Non-pigmented ciliary epithelial cell (primary cell): ENCODE measurements at regions not wholly inside any gene's neighbourhood (a gene's known extent, or its start where the extent isn't known, plus 50 kb on each side); places are given as distances from the start of the nearest gene placed in this dataset.
A peak's percentile ranks its signal among the peaks of the same experiment; 100 is the strongest.
"Not testable (repeated sequence)": the region's sequence is repeated elsewhere in the genome, so short reads cannot be mapped to it uniquely, and the experiment has no call there.

Source experiments
- DNase-seq: peaks from one replicate; pipeline ENCODE4 v3.0.0-alpha.2; 2010; ENCODE audit warnings: low read depth

DNA sequence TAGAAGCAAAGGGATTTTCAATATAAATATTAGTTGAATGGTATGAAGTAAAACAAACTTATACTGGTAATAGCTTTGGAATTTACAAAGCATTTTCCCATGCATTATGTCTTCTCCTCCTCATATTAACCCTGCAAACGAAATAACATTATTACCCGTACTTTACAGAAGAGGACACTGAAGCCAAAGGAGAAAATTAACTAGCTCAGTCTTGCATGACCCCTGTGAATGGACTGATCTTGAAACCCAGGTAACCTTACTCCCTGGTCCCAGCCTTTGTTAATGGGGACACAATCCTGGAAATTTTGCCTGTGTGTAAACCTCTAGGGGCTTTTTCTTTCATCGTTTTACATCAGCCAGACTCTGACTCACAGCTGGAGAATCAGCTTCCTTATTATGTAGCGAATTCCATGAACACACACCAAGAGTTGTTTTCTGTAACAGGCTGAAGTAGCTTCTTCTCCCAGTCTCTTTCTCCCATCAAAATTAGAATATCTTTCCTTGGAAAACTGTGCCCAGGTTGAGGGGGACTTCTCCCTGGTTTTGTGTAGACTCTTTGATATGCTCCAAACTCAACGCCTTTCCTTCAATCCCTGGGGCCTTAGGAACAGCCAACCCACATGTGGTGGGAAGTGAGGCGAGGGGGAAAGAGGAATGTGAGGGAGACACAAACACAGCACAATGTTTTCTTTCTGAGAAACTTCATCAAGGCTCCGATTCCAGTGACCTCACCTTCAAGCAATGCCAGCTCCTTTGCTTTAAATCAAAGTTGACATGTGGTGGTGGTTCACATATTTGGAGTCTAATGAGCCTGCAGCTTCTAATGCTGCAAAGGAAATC is 480.9 kb upstream of the PAPPA start:
- peak; percentile 96 for DNase-seq

DNA sequence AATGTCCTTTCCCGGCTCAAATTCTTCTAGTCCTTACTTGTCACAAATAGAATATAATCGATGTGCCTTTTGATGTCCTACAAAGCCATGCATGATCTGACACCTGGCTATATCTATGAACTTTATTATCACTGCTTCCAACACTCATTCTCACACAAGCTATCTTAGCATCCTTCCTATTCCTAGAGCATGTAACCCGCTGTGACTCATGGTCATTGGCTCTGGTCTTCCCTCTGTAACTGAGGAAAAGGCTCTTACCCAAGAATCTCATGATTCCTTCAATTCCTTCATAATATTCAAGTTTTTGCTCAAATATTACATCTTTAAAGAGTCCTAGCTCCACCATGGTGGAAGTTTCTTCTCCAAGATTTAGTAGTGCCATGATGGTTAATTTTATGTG is 480.0 kb upstream of the PAPPA start:
- DNase-seq, result no peak

DNA sequence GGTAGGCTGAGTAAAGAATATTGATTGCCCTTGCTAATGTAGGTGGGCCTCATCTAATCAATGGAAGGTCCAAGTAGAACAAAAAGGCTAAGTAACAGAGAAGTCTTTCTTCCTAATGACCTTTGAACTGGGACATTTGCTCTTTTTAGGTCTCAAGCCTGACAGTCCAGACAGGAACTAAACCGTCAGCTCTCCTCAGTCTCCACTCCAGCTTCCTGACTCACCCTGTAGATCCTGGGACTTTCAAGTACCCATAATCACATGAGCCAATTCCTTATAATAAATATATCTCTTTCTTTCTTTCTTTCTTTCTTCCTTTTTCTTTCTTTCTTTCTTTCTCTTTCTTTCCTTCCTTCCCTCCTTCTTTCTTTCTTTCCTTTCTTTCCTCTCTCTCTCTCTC is 479.5 kb upstream of the PAPPA start:
- no peak for DNase-seq

DNA sequence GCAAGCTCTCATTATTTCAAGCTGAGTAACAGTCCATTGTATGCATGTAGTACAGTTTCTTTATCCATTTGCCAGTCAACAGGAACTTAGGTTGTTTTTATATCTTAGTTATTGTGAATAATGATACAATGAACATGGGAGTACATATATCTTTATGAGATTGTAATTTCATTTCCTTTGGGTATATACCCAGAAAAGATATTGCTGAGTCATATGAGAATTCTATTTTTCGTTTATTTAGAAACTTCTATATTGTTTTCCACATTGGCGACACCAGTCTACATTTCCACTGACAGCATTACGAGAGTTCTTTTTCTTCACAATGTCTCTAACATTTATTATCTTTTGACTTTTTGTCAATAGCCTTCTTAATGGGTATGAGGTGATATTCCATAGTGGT is 477.8 kb upstream of the PAPPA start:
- no peak for DNase-seq

DNA sequence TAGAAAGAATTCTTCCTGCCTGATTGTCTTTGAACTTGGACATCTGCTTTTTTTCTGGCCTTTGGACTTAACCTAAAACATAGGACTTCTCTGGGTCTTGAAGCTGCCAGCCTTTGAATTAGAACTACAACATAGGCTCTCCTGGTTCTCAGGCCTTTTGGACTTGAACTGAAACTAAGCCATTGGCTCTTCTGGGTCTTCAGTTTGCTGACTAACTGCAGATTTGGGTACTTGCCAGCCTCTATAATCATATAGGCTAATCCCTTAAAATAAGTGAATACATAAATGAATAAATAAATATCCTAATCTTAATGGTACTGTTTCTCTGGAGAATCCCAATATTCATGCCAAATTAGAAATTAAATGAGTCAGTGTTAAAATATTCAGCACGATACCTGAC is 473.4 kb upstream of the PAPPA start:
- no peak for DNase-seq

DNA sequence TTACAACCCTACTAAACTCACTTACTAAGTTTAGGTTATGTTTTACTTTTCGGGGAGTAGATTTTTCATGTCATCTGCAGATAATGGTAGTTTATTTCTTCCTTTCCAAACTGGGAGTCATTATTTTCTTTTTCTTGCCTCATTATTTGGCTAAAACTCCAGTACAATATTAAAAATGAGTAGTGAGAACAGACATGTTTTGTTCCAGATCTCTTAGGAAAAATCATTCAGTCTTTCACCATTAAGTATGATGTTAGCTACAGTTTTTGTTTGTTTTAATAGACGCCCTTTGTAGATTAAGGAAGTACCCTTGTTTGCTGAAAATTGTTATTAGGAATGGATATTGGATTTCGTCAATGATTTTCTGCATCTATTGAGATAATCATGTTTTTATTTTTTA is 472.0 kb upstream of the PAPPA start:
- no peak for DNase-seq

DNA sequence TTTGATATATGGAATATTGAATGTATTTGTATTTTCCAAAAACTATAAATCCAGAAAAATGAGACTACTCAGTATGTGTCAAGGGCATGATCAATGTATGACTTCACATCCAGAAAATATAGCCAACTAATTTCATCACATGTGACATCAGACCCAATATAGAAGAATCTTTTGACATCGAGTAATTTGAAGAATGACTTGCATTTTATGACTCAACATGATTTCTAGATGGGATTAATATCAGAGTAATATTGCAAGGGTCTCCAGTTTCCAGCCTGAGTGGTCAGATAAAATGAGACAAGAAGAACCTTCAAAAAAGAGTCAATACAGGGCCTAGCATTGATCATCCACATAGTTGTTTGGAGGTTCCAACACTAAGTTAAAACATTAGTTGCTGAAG is 467.5 kb upstream of the PAPPA start:
- DNase-seq, result no peak

DNA sequence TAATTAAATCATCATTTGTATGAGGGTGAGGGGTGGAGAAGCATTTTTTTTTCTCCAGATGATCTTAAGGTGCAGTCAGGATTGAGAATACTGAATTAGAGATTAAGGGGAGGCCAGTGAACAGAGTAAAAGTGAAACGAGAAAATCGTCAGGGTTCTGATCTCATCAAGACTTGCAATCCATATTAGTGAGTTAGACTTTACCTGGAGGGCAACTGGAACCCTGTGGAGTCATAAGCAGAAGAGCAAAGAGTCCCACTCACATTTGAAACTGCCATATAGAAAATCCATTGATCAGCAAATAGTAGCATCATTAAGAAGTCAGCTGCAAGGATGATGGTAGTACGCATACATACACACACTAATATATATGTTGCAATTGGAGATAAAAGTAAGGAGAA is 466.2 kb upstream of the PAPPA start:
- DNase-seq, result no peak

DNA sequence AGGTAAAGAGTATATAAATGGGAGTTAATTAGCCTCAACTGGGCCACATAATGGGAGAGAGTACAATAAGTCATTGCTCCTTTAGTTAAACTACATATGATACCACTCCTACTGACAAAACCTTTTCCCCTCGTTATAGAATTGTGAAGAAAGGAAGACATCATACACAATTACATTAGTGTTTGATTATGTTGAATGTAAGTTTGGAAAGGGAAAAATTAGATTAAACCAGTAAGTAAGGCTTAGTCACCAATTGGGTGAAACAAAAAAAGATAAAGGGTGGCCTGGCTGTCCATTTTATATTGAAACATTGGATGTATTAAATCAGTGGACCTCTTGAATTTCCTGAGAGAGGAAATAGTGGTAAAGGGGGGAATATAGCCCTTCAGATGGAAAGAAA is 464.3 kb upstream of the PAPPA start:
- DNase-seq, result no peak

DNA sequence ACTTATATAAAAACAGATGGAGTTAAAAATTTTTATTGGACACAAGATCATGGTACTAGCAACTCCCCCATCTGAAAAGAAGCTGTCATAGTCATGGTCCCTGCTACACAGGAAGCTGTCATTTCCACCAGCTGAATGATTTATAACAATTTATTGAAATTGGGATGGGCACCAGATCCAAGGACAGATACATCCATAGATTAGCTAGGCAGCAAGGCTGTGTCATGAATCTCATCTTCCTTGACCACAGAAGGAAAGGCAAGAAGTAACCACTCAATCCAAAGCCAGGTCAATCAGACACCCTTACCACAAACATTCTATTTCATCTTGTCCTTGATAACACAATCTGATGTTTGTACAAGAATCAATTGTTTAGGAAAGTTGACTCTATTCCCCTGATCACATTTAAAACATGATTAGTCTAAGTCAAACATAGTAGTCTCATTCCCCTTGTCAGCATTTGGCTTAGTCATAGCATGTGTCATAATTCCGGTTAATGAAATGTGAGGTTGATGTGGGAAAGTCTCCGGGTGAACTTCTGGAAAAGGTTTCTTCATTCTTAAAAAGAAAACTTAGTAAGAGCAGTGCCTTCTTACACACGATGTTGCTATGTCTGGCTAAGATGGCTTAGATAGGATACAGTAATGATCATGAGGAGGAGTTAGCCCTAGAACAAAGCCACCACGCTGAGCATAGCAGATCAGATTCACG is 462.6 kb upstream of the PAPPA start:
- DNase-seq, result peak; percentile 99

DNA sequence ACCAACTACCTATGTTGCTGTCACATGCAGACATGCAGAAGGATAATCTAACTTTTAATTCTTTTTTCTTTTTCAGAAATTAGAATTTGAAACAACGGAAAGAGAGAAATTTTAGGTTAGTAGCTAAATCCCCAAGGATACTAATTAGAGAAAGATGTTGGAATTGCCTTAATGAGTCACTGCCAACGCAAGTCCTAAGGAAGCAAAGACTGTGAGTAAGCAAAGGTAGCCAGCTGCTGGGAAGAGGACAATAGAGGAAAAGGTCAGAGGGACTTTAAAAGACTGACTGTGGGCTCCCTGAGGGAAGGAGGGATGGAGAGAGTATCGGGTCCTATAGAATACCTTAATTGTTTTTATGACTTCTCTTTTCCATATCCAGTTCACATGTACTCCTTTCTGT is 461.9 kb upstream of the PAPPA start:
- DNase-seq, result no peak

DNA sequence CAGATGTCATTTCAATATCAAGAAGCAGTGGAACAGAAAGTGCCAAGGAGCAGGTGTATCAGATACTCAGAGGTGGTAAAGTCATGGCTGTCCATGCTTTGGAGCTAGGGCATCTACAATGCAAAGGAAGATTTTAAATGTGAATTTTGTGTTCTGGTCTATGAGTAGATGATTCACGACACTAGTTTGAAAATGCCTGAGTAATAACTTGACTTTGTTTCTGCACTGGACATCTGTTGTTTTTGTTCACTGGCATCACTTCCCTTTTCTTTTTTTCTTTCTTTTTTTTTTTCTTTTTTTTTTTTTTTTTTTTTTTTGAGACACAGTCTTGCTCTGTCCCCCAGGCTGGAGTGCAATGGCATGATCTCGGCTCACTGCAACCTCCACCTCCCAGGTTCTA is 460.7 kb upstream of the PAPPA start:
- not testable (repeated sequence) for DNase-seq

DNA sequence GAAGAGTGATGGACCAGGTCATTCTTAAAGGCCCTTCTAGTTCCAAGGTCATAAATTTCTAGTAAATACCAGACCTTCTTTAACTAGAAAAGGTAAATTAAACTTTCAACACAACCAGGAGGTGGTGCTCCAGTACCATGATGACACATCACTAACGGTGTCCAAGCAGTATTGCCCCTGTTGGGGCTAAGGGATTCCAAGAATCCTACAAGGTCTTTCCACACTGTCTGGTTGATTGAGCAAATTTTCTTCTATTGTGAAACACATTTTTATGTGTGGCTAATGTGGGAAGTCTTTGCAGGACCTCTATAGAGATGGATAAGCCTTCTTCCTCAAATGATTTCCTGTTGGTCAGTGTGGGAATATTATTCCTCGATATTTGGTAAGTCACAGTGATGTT is 459.6 kb upstream of the PAPPA start:
- DNase-seq, result peak; percentile 93

DNA sequence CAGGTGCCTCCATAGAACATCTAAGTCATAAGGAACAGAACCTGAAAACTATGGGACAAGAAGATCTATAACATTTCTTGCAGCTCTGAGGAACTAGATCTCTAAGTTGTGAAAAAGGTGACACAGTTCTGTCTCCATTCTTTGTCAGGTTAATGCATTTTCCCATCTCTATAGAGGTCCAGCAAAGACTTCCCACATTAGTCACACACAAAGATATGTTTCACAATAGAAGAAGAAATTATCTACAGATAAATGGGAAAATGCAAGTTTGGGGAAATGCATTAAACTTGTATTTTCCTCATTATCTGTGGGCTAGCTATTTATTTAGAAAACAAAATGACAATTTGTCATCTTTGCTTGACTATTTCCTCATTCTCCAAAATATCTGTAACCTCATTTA is 458.6 kb upstream of the PAPPA start:
- DNase-seq, result no peak

DNA sequence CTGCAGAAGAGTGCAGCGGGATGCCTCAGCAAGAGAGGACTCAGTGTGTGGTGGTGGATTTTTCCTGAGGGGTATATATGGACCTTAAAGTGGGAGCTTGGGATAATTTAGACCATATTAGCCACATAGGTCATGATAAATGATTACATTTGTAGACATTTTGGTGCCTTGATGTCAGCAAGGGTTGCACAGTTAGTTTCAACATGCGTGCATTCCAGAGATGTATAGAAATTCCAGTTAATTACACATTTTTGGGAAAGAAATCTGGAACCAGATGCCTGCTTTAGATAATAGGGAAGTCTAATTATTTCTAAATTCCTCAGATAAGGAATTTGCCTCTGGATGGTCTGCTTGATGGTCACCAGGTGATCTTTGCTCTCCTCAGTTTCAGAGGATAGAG is 440.6 kb upstream of the PAPPA start:
- no peak for DNase-seq

DNA sequence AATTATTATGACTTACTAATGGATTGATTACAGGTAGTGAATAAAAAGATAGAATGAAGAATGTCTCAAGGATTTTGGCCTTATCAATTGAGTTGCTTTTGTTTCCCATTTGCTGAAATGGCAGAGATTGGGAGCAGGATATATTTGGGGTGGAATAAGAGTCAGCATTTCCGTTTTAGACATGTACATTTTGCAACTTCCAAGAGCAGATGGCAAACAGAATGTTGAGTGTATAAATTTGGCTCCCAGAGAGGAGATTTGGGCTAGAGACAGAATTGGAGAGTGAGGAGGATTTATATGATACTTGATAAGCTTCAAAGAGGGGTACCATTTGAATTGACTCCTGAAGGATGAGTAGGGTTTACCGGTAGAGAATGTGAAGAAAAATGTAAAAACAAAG is 437.9 kb upstream of the PAPPA start:
- DNase-seq, result no peak

DNA sequence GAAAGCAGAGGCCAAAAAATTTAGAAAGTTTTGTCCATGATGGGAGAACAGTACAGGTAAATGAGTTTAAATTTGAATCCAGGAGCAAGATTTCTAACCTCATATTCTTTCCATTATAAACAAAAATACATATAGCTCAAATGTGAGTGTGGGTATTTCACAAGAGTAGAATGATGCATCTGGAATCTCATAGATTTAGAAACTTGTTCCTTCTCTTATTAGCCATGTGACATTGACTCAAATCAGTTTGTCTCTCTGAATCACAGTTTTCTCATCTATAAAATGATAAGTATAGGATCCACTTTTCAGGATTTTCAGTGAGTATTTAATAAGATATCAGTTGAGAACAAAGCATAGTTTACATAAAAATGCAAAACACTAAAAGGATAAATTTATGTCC is 436.3 kb upstream of the PAPPA start:
- no peak for DNase-seq

DNA sequence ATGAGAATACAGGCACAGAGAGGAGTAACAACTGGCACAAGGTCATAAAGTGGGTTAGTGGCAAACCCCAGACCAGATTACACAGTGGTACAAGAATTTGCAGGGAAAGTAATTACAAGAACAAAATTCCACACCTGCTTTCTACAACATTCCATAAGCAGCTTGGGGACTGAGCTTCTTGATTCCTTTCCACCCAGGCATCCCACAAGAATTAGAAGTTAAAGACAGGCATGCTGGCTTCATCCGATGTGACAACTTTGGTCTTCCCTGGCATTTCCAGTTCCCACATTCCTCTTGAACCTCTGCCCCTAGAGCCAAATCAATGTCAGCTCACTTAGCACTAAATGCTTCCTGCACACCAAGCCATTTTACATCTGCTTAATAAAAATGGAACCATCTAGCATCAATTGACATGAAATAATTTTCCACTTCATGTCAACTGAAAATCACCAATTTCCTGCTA is 435.8 kb upstream of the PAPPA start:
- DNase-seq, result peak; percentile 71

DNA sequence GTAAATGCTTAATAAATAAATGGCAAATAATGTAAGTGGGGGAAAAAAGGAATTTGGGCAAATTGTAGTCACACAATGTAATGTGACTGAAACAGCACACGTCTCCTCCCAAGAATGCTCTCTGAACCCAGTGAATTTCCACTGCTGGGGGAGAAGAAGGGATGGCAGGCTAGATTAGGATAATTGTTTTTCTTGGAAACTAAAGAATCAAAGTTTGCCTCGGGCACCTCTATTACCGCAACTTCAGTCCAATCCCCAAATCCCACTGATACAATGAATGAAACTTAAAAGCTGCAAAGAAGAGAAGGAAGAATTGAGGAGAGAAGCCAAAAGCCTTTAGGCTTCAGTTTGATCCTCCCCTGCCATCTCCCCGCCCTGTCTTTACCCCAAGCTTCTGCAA is 423.2 kb upstream of the PAPPA start:
- no peak for DNase-seq

DNA sequence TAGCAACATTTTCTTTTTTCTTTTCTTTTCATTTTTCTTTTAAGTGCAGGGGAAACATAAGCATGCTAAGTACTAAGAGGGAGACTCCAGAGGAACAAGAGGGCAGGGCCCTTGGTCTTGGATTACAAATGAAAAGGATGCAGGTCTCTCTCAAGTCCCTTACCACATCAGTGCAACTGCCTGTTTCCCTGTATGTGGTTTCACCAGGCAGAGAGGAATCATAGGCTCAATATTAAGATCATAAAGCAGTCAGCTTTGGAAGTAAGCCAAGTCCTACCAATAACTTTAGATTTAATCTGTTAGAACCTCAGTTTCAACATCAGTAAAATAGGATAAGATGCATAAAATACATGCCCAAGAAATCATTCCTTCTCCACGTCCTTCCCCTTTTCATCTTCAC is 422.7 kb upstream of the PAPPA start:
- DNase-seq, result no peak

DNA sequence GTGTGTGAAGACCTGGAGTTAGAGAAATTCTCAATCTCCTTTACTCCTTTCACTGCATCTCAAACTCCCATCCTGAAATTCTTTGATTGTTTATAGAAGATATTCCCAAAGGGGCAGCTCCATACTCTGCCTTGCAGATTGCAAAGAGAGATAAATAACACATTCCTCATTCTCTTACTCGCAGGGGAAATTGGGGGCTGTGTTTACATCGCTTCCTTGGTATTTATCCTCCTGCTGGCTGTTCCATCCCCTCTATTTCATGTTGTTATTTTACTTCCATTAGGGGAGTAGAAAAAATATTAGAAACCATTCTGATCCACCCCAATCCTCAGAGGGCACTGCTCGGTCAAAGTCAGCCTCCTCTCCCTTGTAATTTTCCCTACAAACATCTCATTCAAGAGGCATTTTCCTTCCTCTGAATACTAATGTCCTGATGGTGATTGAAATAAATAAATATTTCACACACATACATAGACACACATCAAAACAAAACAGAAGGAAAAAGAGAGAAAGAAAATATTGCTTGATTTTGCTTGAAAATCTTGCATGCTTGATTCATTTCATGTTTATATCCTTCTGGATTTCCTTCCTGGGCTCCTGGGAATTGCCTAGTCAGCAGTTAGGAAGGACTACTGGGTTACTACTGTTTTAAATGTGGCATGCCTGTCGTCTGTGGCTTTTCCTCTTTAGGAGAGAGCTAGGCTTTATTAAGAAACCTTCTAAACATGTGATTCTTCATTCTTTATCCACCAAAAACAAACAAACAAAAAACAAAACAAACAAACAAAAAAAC is 420.1 kb upstream of the PAPPA start:
- DNase-seq, result no peak

DNA sequence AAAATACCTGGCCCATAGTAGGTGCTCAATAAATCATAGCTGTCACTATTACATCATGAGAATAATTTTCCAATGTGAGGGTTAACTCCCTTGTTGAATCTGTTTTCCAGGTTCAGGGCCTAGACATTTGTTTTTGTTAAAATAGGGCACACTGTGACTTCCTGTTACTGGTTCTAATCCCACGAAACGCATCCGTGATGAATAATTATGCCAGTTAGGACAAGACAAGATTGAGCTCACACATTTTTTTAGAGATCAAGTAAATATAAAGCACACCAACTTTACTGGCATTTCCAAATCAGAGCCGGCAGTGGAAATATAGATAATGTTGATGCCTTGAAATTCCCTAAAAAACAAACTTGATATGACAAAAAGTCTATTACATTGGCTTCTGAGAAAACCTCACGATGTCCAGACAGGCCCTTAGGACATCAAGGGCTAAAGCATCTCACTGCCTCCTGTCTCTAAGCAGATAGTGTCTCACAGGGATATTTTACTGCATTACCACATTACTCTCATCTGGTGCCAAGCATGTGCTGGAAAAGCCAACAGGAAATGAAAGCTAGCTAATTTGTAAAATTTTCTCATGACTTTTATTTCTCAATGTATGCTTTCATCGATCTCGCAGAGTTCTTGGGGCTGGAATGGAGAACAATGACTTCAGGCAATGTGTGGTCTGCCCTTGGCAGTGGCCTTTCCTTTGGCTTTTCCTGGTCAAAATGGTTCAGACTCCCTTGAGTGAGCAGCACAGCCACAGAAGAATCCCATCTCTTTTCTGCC is 414.3 kb upstream of the PAPPA start:
- no peak for DNase-seq
